Upper lobe of right lung (tissue), 1 donor: ENCODE measurements at regions not wholly inside any gene's neighbourhood (a gene's known extent, or its start where the extent isn't known, plus 50 kb on each side); places are given as distances from the start of the nearest gene placed in this dataset.

ENCODE experiments used
- ATAC-seq: fragments of 200-7000 bp; cut with Tn5 transposase; one replicate; pipeline ENCODE4 v1.9.1; 2020; ENCODE audit warnings: mild to moderate bottlenecking, moderate library complexity
- DNase-seq: peaks from one replicate; pipeline ENCODE4 v3.0.0-alpha.2; 2020
- H3K27ac ChIP-seq: fragments of 200-600 bp; one replicate; pipeline ENCODE4 v1.8.0; 2022
- H3K27me3 ChIP-seq: fragments of 200-600 bp; one replicate; pipeline ENCODE4 v1.8.0; 2022; ENCODE audit warnings: mild to moderate bottlenecking
- H3K36me3 ChIP-seq: fragments of 200-600 bp; one replicate; pipeline ENCODE4 v1.8.0; 2022
- H3K4me1 ChIP-seq: fragments of 200-600 bp; one replicate; pipeline ENCODE4 v1.8.0; 2022
- H3K4me3 ChIP-seq: fragments of 200-600 bp; one replicate; pipeline ENCODE4 v1.8.0; 2022; ENCODE audit warnings: mild to moderate bottlenecking
- H3K9me3 ChIP-seq: fragments of 200-600 bp; one replicate; pipeline ENCODE4 v1.8.0; 2022
- intact Hi-C: fragments of 100-400 bp; cut with DNase I; formaldehyde crosslinking; loops from one replicate; pipeline ENCODE4 v1.11.0; 2022
- TF ChIP-seq, protein P1 (sequence below): fragments of 200-600 bp; IDR thresholded peaks from one replicate; pipeline ENCODE4 v1.8.0; 2022; ENCODE audit warnings: antibody characterized with exemption
- donor health status: DM: no; HTN: yes; CAD: no; lungs with severe emphysema.

DNA sequence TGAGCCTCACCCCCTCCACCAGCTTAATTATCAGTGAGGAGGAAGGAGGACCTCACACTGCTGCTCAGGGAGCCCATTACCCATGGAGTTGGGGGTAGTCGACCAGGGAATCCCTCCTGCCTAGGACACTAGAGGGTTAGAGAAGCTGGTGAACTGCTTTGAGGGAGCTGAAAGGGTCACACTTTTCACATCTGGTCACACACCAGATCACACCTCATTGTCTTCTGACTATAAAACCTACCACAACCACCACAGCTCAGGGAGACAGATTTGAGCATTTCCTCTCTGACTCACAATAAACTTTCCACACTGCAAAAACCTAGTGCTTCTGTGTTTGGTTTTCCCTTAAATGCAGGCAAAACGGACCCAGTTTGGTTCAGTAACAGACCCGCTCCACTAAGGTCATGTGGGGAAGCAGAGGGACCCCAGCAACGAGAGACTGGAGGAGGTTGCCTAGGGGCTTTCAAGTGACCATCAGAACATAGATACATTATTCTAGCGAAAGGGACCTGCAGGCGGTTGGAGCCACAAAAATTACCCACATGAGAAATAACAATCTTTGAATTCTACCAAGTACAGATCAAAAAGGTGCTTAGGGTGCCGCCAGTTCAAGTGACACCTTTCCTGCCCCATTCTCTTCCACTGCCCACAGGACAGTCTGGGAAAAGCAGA lies 151.4 kb upstream of the AVPR1A start:
- DNase-seq (no peak), ATAC-seq (no peak)
- Histone ChIP-seq H3K4me1 (no peaks in the 10 kb centered on the region), H3K27ac (no peak overlapping the region), H3K36me3 (no peaks in the 10 kb centered on the region), H3K27me3 (no peaks in the 10 kb centered on the region), H3K4me3 (no peak overlapping the region), H3K9me3 (no peaks in the 10 kb centered on the region)
- intact Hi-C loops = no loop called here
- TF ChIP-seq, protein P1, sequence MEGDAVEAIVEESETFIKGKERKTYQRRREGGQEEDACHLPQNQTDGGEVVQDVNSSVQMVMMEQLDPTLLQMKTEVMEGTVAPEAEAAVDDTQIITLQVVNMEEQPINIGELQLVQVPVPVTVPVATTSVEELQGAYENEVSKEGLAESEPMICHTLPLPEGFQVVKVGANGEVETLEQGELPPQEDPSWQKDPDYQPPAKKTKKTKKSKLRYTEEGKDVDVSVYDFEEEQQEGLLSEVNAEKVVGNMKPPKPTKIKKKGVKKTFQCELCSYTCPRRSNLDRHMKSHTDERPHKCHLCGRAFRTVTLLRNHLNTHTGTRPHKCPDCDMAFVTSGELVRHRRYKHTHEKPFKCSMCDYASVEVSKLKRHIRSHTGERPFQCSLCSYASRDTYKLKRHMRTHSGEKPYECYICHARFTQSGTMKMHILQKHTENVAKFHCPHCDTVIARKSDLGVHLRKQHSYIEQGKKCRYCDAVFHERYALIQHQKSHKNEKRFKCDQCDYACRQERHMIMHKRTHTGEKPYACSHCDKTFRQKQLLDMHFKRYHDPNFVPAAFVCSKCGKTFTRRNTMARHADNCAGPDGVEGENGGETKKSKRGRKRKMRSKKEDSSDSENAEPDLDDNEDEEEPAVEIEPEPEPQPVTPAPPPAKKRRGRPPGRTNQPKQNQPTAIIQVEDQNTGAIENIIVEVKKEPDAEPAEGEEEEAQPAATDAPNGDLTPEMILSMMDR = no peak

DNA sequence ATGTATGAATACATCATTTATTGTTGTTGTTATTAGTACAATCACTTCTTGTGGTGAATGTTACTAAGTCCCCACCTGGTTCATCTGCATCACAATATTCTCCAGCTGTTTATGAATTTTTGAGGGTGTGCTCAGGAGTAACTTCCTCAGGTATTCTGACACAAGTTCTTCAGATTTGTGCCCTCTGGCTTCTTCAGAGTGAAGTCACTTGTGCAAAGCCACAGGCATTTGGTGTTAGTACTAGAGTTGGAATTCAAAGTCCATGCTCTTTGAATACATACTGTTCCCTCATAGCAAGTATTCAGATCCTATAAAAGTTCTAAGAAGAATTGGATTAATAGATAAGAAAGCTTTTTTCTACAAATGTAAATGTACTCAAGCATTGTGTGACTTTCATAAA lies 150.3 kb upstream of the AVPR1A start:
- no peaks in the 10 kb centered on the region for H3K27me3 ChIP-seq
- no peaks in the 10 kb centered on the region for H3K4me1 ChIP-seq
- no peaks in the 10 kb centered on the region for H3K9me3 ChIP-seq
- ATAC-seq (no peak), DNase-seq (no peak)
- no peak overlapping the region for H3K27ac ChIP-seq
- no peaks in the 10 kb centered on the region for H3K36me3 ChIP-seq
- intact Hi-C loops = no loop called here
- H3K4me3 ChIP-seq = no peak overlapping the region
- TF ChIP-seq, protein P1 = no peak

DNA sequence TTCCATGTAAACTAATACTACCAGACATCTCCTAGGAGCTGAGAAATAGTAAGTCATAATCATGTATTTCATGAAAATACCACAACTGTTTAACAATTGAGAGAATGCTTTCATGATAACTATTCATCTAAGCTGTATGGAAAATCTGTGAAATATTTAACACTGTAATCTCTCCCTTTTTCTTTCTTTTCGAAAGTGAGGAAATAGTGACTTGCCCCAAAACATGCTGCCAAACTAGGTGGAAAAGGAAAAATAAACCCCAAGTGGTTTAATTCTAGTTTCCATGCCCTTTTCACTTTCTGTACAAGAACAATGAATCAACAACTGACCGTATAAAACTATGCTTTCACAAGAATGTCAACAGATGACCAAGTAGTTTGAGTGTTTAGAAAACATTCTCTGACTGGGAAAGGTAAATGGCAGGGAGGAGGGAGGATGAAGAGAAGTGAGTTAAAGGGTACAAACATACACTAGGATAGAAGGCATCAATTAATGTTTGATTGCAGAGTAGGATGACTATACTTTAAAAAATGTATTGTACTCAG lies 147.5 kb upstream of the AVPR1A start:
- no peak for ATAC-seq
- no peaks in the 10 kb centered on the region for H3K4me1 ChIP-seq
- no peaks in the 10 kb centered on the region for H3K36me3 ChIP-seq
- H3K9me3 ChIP-seq = no peaks in the 10 kb centered on the region
- DNase-seq = no peak
- TF ChIP-seq, protein P1 = no peak
- no peaks in the 10 kb centered on the region for H3K27me3 ChIP-seq
- intact Hi-C loops = no loop called here
- no peak overlapping the region for H3K27ac ChIP-seq
- H3K4me3 ChIP-seq = no peak overlapping the region

DNA sequence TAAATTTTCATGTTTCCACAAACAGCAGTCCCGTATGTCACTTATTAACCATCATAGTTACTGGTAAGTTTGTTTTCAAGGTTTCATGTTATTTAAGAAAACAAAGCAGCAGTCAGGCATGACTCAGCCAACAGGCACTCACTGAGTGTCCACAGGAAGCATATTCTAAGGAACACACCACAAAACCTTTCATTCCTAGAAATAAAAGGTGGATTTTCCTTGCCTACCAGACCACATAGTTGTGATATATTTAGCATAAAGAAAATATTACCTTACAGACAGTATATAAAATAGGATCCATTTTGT lies 143.3 kb upstream of the AVPR1A start:
- ATAC-seq (no peak), DNase-seq (no peak)
- TF ChIP-seq, protein P1 = no peak
- intact Hi-C loops = no loop called here
- H3K9me3 ChIP-seq = no peaks in the 10 kb centered on the region
- H3K4me1 ChIP-seq = no peaks in the 10 kb centered on the region
- H3K27me3 ChIP-seq = no peaks in the 10 kb centered on the region
- no peaks in the 10 kb centered on the region for H3K36me3 ChIP-seq
- no peak overlapping the region for H3K4me3 ChIP-seq
- no peak overlapping the region for H3K27ac ChIP-seq

DNA sequence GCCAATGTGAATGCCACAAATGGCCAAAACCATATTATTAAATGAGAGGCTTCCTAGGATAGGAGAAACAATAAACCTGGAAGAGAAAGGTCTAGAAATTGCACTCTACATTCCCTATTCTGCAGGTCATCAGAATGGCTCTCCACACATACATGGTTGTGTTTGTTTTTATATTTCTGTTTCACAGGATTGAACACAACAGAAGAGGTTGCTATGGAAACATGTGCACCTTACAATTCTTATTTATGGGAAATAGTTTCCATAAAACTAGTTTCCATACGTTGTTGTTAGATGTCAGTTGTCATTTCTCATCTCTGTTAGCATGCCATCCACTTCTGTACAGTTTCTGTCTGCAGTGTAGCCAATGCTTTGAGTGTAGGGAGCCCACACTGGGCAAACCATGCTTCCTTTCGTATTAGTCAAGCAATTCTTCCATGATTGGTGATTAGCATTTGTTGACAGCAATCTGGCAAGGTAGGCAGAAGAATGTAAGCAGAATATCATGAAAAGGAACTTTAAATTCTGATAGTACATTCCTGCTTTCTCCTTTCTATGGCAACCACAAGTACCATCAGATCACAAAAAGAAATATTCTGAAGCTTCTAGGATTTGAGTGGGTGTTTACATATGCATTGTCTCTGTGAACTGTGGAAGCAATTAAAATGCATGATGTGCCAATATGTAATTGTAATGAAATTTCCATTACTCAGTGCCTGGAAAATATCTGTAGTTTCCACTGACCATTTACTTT lies 141.6 kb upstream of the AVPR1A start:
- ATAC-seq (no peak), DNase-seq (no peak)
- Histone ChIP-seq H3K4me3 (no peak overlapping the region), H3K36me3 (no peaks in the 10 kb centered on the region), H3K27ac (no peak overlapping the region), H3K9me3 (no peaks in the 10 kb centered on the region), H3K4me1 (no peaks in the 10 kb centered on the region), H3K27me3 (no peaks in the 10 kb centered on the region)
- intact Hi-C loops = no loop called here
- TF ChIP-seq, protein P1 = no peak
